ENCODE measurements at regions not wholly inside any gene's neighbourhood (a gene's known extent, or its start where the extent isn't known, plus 50 kb on each side); places are given as distances from the start of the nearest gene placed in this dataset.
"Not testable (repeated sequence)": the region's sequence is repeated elsewhere in the genome, so short reads cannot be mapped to it uniquely, and the experiment has no call there.

- no peak for DNase-seq
Observed at GRCh38 chr1:4068076-4068475, 168.0 kb upstream of the C1orf174 start.

GRCh38 chr1:4071653-4072052 lies 171.6 kb upstream of the C1orf174 start:
- DNase-seq, result peak; percentile 44 to 59

GRCh38 chr1:4072481-4073153 lies 172.5 kb upstream of the C1orf174 start:
- DNase-seq, result no peak

GRCh38 chr1:4075436-4076225 lies 175.6 kb upstream of the C1orf174 start:
- DNase-seq, result no peak

- DNase-seq, result no peak
Observed at GRCh38 chr1:4076346-4076745, 176.3 kb upstream of the C1orf174 start.

- DNase-seq, result not testable (repeated sequence)
Observed at GRCh38 chr1:4078091-4078962, 178.3 kb upstream of the C1orf174 start.

- no peak for DNase-seq
Observed at GRCh38 chr1:4079815-4080214, 179.7 kb upstream of the C1orf174 start.

GRCh38 chr1:4081806-4082711 lies 182.0 kb upstream of the C1orf174 start:
- no peak for DNase-seq

- DNase-seq, result no peak
Observed at GRCh38 chr1:4083231-4084047, 183.4 kb upstream of the C1orf174 start.

GRCh38 chr1:4084048-4084431 lies 184.0 kb upstream of the C1orf174 start:
- DNase-seq, result no peak

- DNase-seq, result no peak
Observed at GRCh38 chr1:4084446-4084845, 184.4 kb upstream of the C1orf174 start.

- DNase-seq, result no peak
Observed at GRCh38 chr1:4084896-4085295, 184.8 kb upstream of the C1orf174 start.

GRCh38 chr1:4085546-4085945 lies 185.5 kb upstream of the C1orf174 start:
- no peak for DNase-seq

- no peak for DNase-seq
Observed at GRCh38 chr1:4086085-4086850, 186.2 kb upstream of the C1orf174 start.

GRCh38 chr1:4086921-4087320 lies 186.8 kb upstream of the C1orf174 start:
- DNase-seq, result no peak

- no peak for DNase-seq
Observed at GRCh38 chr1:4087530-4088420, 187.7 kb upstream of the C1orf174 start.

- DNase-seq, result no peak
Observed at GRCh38 chr1:4088676-4089075, 188.6 kb upstream of the C1orf174 start.

GRCh38 chr1:4089421-4090175 lies 189.5 kb upstream of the C1orf174 start:
- no peak for DNase-seq

- DNase-seq, result no peak
Observed at GRCh38 chr1:4090556-4090955, 190.5 kb upstream of the C1orf174 start.
